Endothelial cell of umbilical vein (primary cell): ENCODE measurements at regions not wholly inside any gene's neighbourhood (a gene's known extent, or its start where the extent isn't known, plus 50 kb on each side); places are given as distances from the start of the nearest gene placed in this dataset.
"Not testable (repeated sequence)": the region's sequence is repeated elsewhere in the genome, so short reads cannot be mapped to it uniquely, and the experiment has no call there.

Source experiments
- BruUV-seq: library from RNA; stranded (reverse); fragments of 400-500 nt; replicated peaks from 2 replicates; lab custom pipeline; 2021; lab: Mats Ljungman, UMichigan
- CTCF ChIA-PET: fragments of 300-600, 350-600 bp; sonication (Branson Sonifier 250); formaldehyde crosslinking; loops from one replicate; lab custom pipeline; 2021; ENCODE audit warnings: antibody characterized with exemption, inconsistent platforms; lab: Charles Lee
- POLR2A ChIA-PET: fragments of 300-600, 350-600 bp; sonication (Branson Sonifier 250); formaldehyde crosslinking; loops from one replicate; lab custom pipeline; 2021; ENCODE audit warnings: antibody characterized with exemption, inconsistent platforms; lab: Charles Lee
- DNase-seq: peaks from one replicate; pipeline ENCODE4 v3.0.0-alpha.2; 2011; ENCODE audit warnings: low read depth, low spot score
- FAIRE-seq: peaks from 2 replicates; lab custom pipeline; 2011; peaks lifted over from hg19 to GRCh38; lab: Jason Lieb, UNC
- H2AFZ ChIP-seq: 2 replicates; pipeline ENCODE4 v1.6.0; 2012; ENCODE audit warnings: low read depth, low read length, control low read depth, inconsistent platforms
- H3K27ac ChIP-seq: 2 replicates; pipeline ENCODE4 v1.5.1; 2011; ENCODE audit warnings: low read depth, mild to moderate bottlenecking, control low read depth, low read length, moderate library complexity; ENCODE audit not compliant: insufficient read depth
- H3K27me3 ChIP-seq, 2 experiments: 2 replicates each; pipeline versions ENCODE4 v1.6.0 to v1.6.1; 2011; ENCODE audit warnings: low read length in 2 of 2, mixed read lengths in 1 of 2; ENCODE audit not compliant: control insufficient read depth in 2 of 2, insufficient read depth in 2 of 2
- H3K36me3 ChIP-seq, 2 experiments: 2 replicates in 1 of 2; 3 replicates in 1 of 2; pipeline ENCODE4 v1.5.1; 2011; ENCODE audit warnings: low read length in 2 of 2, mild to moderate bottlenecking in 1 of 2, moderate library complexity in 1 of 2; ENCODE audit not compliant: control insufficient read depth in 2 of 2, insufficient read depth in 2 of 2; ENCODE audit errors: extremely low read depth in 1 of 2
- H3K4me1 ChIP-seq: 3 replicates; pipeline ENCODE4 v1.5.1; 2011; ENCODE audit warnings: mild to moderate bottlenecking, low read length; ENCODE audit not compliant: control insufficient read depth, insufficient read depth; ENCODE audit errors: extremely low read depth
- H3K4me2 ChIP-seq: 2 replicates; pipeline ENCODE4 v1.6.1; 2011; ENCODE audit warnings: low read length, control low read depth, mixed read lengths; ENCODE audit not compliant: insufficient read depth
- H3K4me3 ChIP-seq, 3 experiments: fragments of 200-600 bp in 1 of 3; sonication (generic), shearing (Covaris generic) in 1 of 3; replicated peaks in 1 of 3; 2 replicates each; pipeline ENCODE4 v1.5.1; 2011 to 2016; ENCODE audit warnings: control low read depth in 3 of 3, low read length in 3 of 3, mild to moderate bottlenecking in 2 of 3, inconsistent platforms in 1 of 3, low read depth in 1 of 3, moderate library complexity in 1 of 3; ENCODE audit not compliant: insufficient read depth in 1 of 3
- H3K79me2 ChIP-seq: 2 replicates; pipeline ENCODE4 v1.6.0; 2012; ENCODE audit warnings: low read length, inconsistent platforms; ENCODE audit not compliant: control insufficient read depth, insufficient read depth
- H3K9ac ChIP-seq: replicated peaks from 2 replicates; pipeline ENCODE3; 2011; ENCODE audit warnings: low read length, control low read depth; ENCODE audit not compliant: insufficient read depth; ENCODE audit errors: extremely low read depth
- H3K9me1 ChIP-seq: replicated peaks from 3 replicates; pipeline ENCODE4 v1.6.0; 2011; ENCODE audit warnings: mild to moderate bottlenecking, low read length; ENCODE audit not compliant: control insufficient read depth, insufficient read depth; ENCODE audit errors: extremely low read depth
- H3K9me3 ChIP-seq: replicated peaks from 2 replicates; pipeline ENCODE4 v1.5.1; 2012; ENCODE audit warnings: low read length, inconsistent platforms; ENCODE audit not compliant: control insufficient read depth, insufficient read depth
- H4K20me1 ChIP-seq: replicated peaks from 2 replicates; pipeline ENCODE3; 2011; ENCODE audit warnings: mild to moderate bottlenecking, low read length; ENCODE audit not compliant: control insufficient read depth, insufficient read depth; ENCODE audit errors: extremely low read depth
- FOS ChIP-seq: IDR thresholded peaks from 2 replicates; pipeline ENCODE4 v1.6.1; 2011; ENCODE audit warnings: mild to moderate bottlenecking, low read length, moderate library complexity, borderline replicate concordance; ENCODE audit not compliant: insufficient read depth
- JUN ChIP-seq: IDR thresholded peaks from 2 replicates; pipeline ENCODE4 v1.6.1; 2011; ENCODE audit warnings: borderline replicate concordance, low read depth; ENCODE audit not compliant: insufficient read length, insufficient read depth
- dilution Hi-C: fragments of 300-500 bp; cut with MboI; formaldehyde crosslinking; loops from one replicate; pipeline ENCODE4 v1.15.0; 2019; ENCODE audit warnings: low sequenced_read_pairs; ENCODE audit not compliant: extremely low pct_ligation_motif_present
- intact Hi-C: fragments of 100-400 bp; cut with micrococcal nuclease; formaldehyde crosslinking; loops from one replicate; pipeline ENCODE4 v1.10.0; 2022

DNA sequence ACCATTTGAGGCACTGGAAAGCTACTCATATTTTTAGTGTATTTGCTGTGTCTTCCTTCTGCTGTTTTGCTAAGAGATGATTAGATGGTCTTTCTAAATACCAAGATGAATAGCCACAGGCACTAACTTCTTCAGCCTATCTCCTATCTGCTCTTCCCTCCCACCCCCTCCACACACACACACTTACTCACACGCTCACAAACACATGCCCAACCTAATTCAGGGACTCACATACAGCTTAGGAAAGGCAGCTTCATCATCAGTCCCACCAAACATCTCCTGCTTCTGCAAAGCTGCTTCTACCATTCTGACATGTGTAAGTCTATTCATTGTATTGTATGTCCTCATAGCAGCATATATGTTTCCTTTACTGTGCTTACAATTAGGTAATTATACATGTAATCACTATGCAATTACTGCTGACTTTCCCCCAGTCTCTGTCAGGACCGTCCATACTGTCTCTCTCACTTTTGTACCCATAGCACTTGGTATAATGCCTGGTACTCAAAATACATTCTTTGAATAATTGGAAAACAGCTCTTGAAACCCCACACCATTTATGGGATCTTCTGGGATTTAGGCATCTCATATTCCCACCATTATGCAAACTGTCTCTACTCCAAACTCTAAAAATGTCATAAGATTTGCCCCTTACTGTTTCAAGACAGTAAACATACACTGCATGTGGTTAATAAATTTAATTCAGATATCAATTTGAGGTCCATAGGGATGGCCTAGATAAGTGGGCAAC lies 83.3 kb upstream of the HIF1A start:
- no peak overlapping the region for H3K4me3 ChIP-seq
- dilution Hi-C loops (no loop called here), intact Hi-C loops (no loop called here)
- H2AFZ ChIP-seq: no peak overlapping the region
- ChIA-PET POLR2A (no interaction called here), CTCF (interaction anchor here (1.9 kb wide), 1 partner anchor 9 kb away, joined by 5 read pairs; no protein-coding TSS in a partner anchor)
- FAIRE-seq (no peak), DNase-seq (no peak)
- no TSS peak for BruUV-seq
- H3K4me2 ChIP-seq: no peak overlapping the region
- H3K36me3 ChIP-seq: no peaks in the 10 kb centered on the region
- H3K27me3 ChIP-seq: no peaks in the 10 kb centered on the region
- H3K79me2 ChIP-seq: no peaks in the 10 kb centered on the region
- TF ChIP-seq JUN: no peak
- TF ChIP-seq FOS: no peak
- no peaks in the 10 kb centered on the region for H3K9me1 ChIP-seq
- no peak overlapping the region for H3K27ac ChIP-seq
- H3K9me3 ChIP-seq: no peaks in the 10 kb centered on the region
- no peak overlapping the region for H3K9ac ChIP-seq
- H3K4me1 ChIP-seq: peaks cover 41% of the 10 kb centered on the region
- no peaks in the 10 kb centered on the region for H4K20me1 ChIP-seq

DNA sequence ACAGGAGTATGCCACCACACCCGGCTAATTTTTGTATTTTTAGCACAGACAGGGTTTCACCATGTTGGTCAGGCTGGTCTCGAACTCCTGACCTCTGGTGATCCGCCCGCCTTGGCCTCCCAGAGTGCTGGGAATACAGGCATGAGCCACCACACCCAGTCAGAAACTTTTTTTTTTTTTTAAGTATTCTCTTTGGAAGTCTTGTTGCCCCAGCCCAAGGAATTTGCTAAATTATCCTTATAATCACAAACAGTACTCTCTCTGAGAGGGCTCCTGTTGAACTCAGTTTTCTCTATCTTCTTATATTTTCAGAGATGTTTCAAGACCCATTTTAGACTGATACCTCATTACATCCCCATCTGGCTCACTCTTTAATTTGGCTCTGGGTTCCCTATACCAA lies 82.3 kb upstream of the HIF1A start:
- H3K9ac ChIP-seq, FAIRE-seq, H3K9me3 ChIP-seq, H3K79me2 ChIP-seq, DNase-seq, BruUV-seq, H3K27ac ChIP-seq, CTCF ChIA-PET, H3K36me3 ChIP-seq, intact Hi-C loops, H3K4me3 ChIP-seq, dilution Hi-C loops, POLR2A ChIA-PET, H3K27me3 ChIP-seq, H4K20me1 ChIP-seq, H2AFZ ChIP-seq, H3K9me1 ChIP-seq, H3K4me2 ChIP-seq: not testable (repeated sequence)
- H3K4me1 ChIP-seq: peaks cover 38% of the 10 kb centered on the region
